Neural crest cell (in vitro differentiated cells): ENCODE measurements at regions not wholly inside any gene's neighbourhood (a gene's known extent, or its start where the extent isn't known, plus 50 kb on each side); places are given as distances from the start of the nearest gene placed in this dataset.
"Not testable (repeated sequence)": the region's sequence is repeated elsewhere in the genome, so short reads cannot be mapped to it uniquely, and the experiment has no call there.

ENCODE experiments used
- DNase-seq: peaks from one replicate; pipeline ENCODE4 v3.0.0; 2021; ENCODE audit warnings: low read depth, mixed read lengths, low spot score
- H3K27ac Mint-ChIP-seq: one replicate; pipeline ENCODE4 v1.8.0; 2021; ENCODE audit warnings: mild to moderate bottlenecking, mixed read lengths; ENCODE audit not compliant: unreplicated experiment
- H3K27me3 Mint-ChIP-seq: 2 replicates; pipeline ENCODE4 v1.8.0; 2021; ENCODE audit warnings: low read depth, mild to moderate bottlenecking, mixed read lengths
- H3K36me3 Mint-ChIP-seq: 2 replicates; pipeline ENCODE4 v1.8.0; 2021; ENCODE audit warnings: low read depth, mild to moderate bottlenecking, mixed read lengths
- H3K4me1 Mint-ChIP-seq: 2 replicates; pipeline ENCODE4 v1.8.0; 2021; ENCODE audit warnings: mixed read lengths
- H3K4me3 Mint-ChIP-seq: one replicate; pipeline ENCODE4 v1.8.0; 2021; ENCODE audit warnings: mild to moderate bottlenecking, mixed read lengths
- H3K9me3 Mint-ChIP-seq: 2 replicates; pipeline ENCODE4 v1.8.0; 2021; ENCODE audit warnings: mixed read lengths
- TF ChIP-seq, protein P1 (sequence below): fragments of 200-600 bp; sonication (generic); conservative IDR thresholded peaks from 2 replicates; pipeline ENCODE4 v1.5.0; 2021; ENCODE audit warnings: antibody characterized with exemption, mild to moderate bottlenecking

DNA sequence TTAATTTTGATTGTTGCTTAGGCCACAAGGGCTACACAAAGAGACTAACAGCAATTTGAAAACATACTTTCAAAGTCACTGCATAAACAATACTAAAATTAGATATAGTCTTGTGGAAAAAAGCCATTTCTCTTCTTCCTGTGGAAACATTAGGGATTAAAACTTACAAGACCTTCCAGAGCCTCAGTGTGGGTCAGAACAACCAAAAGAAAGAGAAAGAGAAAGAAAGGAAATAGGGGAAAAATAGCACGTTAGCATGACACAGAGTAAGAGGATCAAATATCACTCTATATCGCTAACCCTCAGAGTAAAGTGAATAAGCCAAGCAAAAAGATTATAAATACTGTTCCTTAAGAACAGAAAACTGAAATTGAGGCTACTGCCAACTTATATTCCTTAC, 127.8 kb upstream of the DIAPH2 start:
- Mint-ChIP-seq H3K36me3 (no peaks in the 10 kb centered on the region), H3K9me3 (no peaks in the 10 kb centered on the region), H3K4me1 (no peaks in the 10 kb centered on the region), H3K27ac (no peak overlapping the region), H3K4me3 (no peak overlapping the region), H3K27me3 (no peaks in the 10 kb centered on the region)
- no peak for DNase-seq
- TF ChIP-seq, protein P1, sequence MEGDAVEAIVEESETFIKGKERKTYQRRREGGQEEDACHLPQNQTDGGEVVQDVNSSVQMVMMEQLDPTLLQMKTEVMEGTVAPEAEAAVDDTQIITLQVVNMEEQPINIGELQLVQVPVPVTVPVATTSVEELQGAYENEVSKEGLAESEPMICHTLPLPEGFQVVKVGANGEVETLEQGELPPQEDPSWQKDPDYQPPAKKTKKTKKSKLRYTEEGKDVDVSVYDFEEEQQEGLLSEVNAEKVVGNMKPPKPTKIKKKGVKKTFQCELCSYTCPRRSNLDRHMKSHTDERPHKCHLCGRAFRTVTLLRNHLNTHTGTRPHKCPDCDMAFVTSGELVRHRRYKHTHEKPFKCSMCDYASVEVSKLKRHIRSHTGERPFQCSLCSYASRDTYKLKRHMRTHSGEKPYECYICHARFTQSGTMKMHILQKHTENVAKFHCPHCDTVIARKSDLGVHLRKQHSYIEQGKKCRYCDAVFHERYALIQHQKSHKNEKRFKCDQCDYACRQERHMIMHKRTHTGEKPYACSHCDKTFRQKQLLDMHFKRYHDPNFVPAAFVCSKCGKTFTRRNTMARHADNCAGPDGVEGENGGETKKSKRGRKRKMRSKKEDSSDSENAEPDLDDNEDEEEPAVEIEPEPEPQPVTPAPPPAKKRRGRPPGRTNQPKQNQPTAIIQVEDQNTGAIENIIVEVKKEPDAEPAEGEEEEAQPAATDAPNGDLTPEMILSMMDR: no peak

DNA sequence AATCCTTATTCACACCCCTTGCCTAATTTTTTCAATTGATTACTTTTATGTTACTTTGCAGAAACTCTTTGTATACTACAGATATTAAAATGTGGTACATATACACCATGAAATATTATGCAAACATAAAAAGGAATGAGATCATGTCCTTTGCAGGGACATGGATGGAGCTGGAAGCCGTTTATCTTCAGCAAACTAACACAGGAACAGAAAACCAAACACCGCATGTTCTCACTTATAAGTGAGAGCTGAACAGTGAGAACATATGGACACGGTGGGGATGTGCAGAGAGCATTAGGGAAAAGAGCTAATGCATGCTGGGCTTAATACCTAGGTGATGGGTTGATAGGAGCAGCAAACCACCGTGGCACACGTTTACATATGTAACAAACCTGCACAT, 123.5 kb upstream of the DIAPH2 start:
- DNase-seq, H3K27me3 Mint-ChIP-seq, H3K4me1 Mint-ChIP-seq, H3K9me3 Mint-ChIP-seq, H3K4me3 Mint-ChIP-seq, H3K36me3 Mint-ChIP-seq, H3K27ac Mint-ChIP-seq: not testable (repeated sequence)

DNA sequence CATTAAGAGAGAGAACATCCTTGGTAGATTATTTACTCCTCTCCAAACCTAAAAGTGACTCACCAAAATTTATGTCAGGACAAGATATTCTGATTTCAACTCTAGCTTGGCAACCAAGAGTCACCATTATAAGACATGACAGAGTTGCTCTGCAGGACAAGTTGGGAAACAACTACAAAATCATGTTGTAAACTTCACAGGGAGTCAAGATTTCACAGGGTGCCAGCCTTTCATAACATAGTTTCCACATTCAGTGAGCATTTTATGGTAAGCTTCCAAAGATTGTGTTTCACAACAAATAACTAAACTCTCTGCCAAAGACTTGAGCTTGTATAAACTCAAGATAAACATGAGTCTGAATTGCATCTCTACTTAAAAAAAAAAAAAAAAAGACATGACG, 121.0 kb upstream of the DIAPH2 start:
- Mint-ChIP-seq H3K4me1 (no peaks in the 10 kb centered on the region), H3K4me3 (no peak overlapping the region), H3K27ac (no peak overlapping the region), H3K36me3 (no peaks in the 10 kb centered on the region), H3K27me3 (no peaks in the 10 kb centered on the region), H3K9me3 (no peaks in the 10 kb centered on the region)
- DNase-seq: no peak
- TF ChIP-seq, protein P1: no peak

DNA sequence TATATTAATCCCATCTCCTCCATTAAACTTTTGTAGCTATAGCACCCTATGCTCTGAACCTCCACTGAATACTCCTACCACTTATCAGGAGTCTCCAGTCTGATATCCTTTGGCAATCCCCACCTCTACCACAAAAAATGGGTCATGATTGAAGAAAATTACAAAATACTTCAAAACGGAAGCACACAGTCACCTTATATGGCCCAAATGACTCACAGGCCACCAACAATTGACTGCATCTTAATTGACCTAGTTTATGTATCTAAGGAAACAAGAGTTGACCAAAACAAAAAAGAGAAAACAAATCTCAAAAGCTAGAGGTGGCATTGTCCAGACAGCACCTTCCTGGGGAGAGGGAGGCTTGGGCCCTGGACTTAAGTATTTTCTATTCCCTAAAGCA, 120.0 kb upstream of the DIAPH2 start:
- H3K4me3 Mint-ChIP-seq: no peak overlapping the region
- H3K36me3 Mint-ChIP-seq: no peaks in the 10 kb centered on the region
- H3K27ac Mint-ChIP-seq: no peak overlapping the region
- no peaks in the 10 kb centered on the region for H3K4me1 Mint-ChIP-seq
- H3K9me3 Mint-ChIP-seq: no peaks in the 10 kb centered on the region
- TF ChIP-seq, protein P1: no peak
- DNase-seq: no peak
- H3K27me3 Mint-ChIP-seq: no peaks in the 10 kb centered on the region

DNA sequence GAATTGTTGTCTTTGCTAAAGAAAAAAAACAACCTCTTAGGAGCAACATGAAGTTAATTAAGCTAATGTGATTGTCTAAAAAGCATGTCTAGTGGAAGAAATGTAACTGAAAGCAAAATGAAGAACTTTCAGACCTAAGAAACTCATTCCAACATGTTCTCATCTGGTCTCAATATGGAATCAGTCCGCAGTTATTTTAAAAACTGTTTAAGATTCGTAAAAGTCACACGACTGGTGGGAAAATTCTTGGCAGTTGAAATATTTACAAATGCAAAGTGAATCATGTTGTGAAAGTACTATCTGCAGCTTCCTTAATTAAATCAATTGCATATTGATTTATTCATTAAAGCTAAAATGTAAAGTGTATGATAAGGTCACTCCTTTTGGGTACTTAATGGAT, 117.8 kb upstream of the DIAPH2 start:
- TF ChIP-seq, protein P1: no peak
- DNase-seq: no peak
- H3K4me1 Mint-ChIP-seq: no peaks in the 10 kb centered on the region
- H3K9me3 Mint-ChIP-seq: no peaks in the 10 kb centered on the region
- H3K36me3 Mint-ChIP-seq: no peaks in the 10 kb centered on the region
- no peaks in the 10 kb centered on the region for H3K27me3 Mint-ChIP-seq
- H3K4me3 Mint-ChIP-seq: no peak overlapping the region
- no peak overlapping the region for H3K27ac Mint-ChIP-seq

DNA sequence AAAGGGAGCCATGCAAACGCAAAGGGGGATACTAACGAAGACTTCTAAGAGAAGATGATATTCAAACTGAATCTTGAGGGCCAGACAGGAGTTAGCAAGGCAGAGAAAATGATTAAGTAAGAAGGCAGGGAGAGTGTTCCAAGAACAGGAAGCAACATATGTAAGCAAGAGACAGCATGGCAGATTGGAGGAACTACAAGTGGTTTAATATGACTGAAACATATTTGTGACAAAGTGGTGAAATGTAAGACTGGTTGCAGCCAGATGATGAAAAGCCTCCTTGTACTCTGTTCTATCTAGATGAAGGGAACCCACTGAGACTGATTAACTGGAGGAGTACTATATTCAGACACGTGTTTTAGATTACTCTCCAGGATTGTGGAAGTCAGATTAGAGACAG, 116.6 kb upstream of the DIAPH2 start:
- no peaks in the 10 kb centered on the region for H3K9me3 Mint-ChIP-seq
- no peaks in the 10 kb centered on the region for H3K36me3 Mint-ChIP-seq

More for the DNA sequence above, 116.6 kb upstream of the DIAPH2 start:
- Mint-ChIP-seq H3K4me3 (no peak overlapping the region), H3K27me3 (no peaks in the 10 kb centered on the region), H3K4me1 (no peaks in the 10 kb centered on the region), H3K27ac (no peak overlapping the region)
- TF ChIP-seq, protein P1: no peak
- DNase-seq: no peak
